ENCODE measurements at regions not wholly inside any gene's neighbourhood (a gene's known extent, or its start where the extent isn't known, plus 50 kb on each side); places are given as distances from the start of the nearest gene placed in this dataset.
"Not testable (repeated sequence)": the region's sequence is repeated elsewhere in the genome, so short reads cannot be mapped to it uniquely, and the experiment has no call there.

GRCh38 chrX:82812902-82813301, 695.2 kb upstream of the POU3F4 start:
- not testable (repeated sequence) for H3K9ac ChIP-seq (ENCODE audit: low read length); H4K8ac ChIP-seq (ENCODE audit: low read depth, low read length); H3K79me2 ChIP-seq (ENCODE audit: control insufficient read depth, insufficient read depth, low read length, poor library complexity); H2BK5ac ChIP-seq (ENCODE audit: low read depth, low read length, poor library complexity); H3K27ac ChIP-seq (ENCODE audit: low read depth, low read length); H3K9me3 ChIP-seq (ENCODE audit: insufficient read depth, low read depth, low read length); H4K12ac ChIP-seq (ENCODE audit: low read depth, low read length); H3K4me1 ChIP-seq (ENCODE audit: control insufficient read depth in 1 of 2, insufficient read depth in 2 of 2, low read length in 2 of 2); H3K4ac ChIP-seq (ENCODE audit: low read depth, low read length); H2AK5ac ChIP-seq (ENCODE audit: low read length); H2BK12ac ChIP-seq (ENCODE audit: low read length); H3K23ac ChIP-seq (ENCODE audit: low read length); H3K36me3 ChIP-seq (ENCODE audit: control insufficient read depth in 1 of 2, insufficient read depth in 2 of 2, low read length in 2 of 2); H3K18ac ChIP-seq (ENCODE audit: low read length); H3K4me2 ChIP-seq (ENCODE audit: low read length); H2BK120ac ChIP-seq (ENCODE audit: insufficient read depth, low read length, poor library complexity); H2AFZ ChIP-seq (ENCODE audit: insufficient read depth, low read length, poor library complexity); H4K91ac ChIP-seq (ENCODE audit: low read depth, low read length); H3K14ac ChIP-seq (ENCODE audit: low read length); H3K79me1 ChIP-seq (ENCODE audit: low read length); H3K27me3 ChIP-seq (ENCODE audit: insufficient read depth, low read length); H3K4me3 ChIP-seq (ENCODE audit: low read depth, low read length); DNase-seq
- WGBS (ENCODE audit: extremely low coverage, insufficient coverage, insufficient read length), result no CpG with 5 or more reads among the region's 5 CpGs

GRCh38 chrX:82813671-82814078, 694.4 kb upstream of the POU3F4 start:
- Histone ChIP-seq H3K79me1 (ENCODE audit: low read length) (no peaks in the 10 kb centered on the region), H4K12ac (ENCODE audit: low read depth, low read length) (no peak overlapping the region), H2AFZ (ENCODE audit: insufficient read depth, low read length, poor library complexity) (no peak overlapping the region), H3K79me2 (ENCODE audit: control insufficient read depth, insufficient read depth, low read length, poor library complexity) (no peaks in the 10 kb centered on the region), H3K27me3 (ENCODE audit: insufficient read depth, low read length) (no peaks in the 10 kb centered on the region), H2BK120ac (ENCODE audit: insufficient read depth, low read length, poor library complexity) (no peak overlapping the region), H3K9me3 (ENCODE audit: insufficient read depth, low read depth, low read length) (no peaks in the 10 kb centered on the region), H3K4me1 (ENCODE audit: control insufficient read depth in 1 of 2, insufficient read depth in 2 of 2, low read length in 2 of 2) (no peaks in the 10 kb centered on the region), H2BK5ac (ENCODE audit: low read depth, low read length, poor library complexity) (no peak overlapping the region), H3K4ac (ENCODE audit: low read depth, low read length) (no peak overlapping the region), H3K27ac (ENCODE audit: low read depth, low read length) (no peak overlapping the region), H3K36me3 (ENCODE audit: control insufficient read depth in 1 of 2, insufficient read depth in 2 of 2, low read length in 2 of 2) (no peaks in the 10 kb centered on the region), H3K23ac (ENCODE audit: low read length) (no peak overlapping the region), H2BK12ac (ENCODE audit: low read length) (no peak overlapping the region), H3K9ac (ENCODE audit: low read length) (no peak overlapping the region), H3K14ac (ENCODE audit: low read length) (no peak overlapping the region), H3K4me2 (ENCODE audit: low read length) (no peak overlapping the region), H4K91ac (ENCODE audit: low read depth, low read length) (no peak overlapping the region), H4K8ac (ENCODE audit: low read depth, low read length) (no peak overlapping the region), H2AK5ac (ENCODE audit: low read length) (no peak overlapping the region), H3K18ac (ENCODE audit: low read length) (no peak overlapping the region), H3K4me3 (ENCODE audit: low read depth, low read length) (no peak overlapping the region)
- DNase-seq, result peak; percentile 40 to 83
- WGBS (ENCODE audit: extremely low coverage, insufficient coverage, insufficient read length), result no CpG with 5 or more reads among the region's 1 CpG

DNA sequence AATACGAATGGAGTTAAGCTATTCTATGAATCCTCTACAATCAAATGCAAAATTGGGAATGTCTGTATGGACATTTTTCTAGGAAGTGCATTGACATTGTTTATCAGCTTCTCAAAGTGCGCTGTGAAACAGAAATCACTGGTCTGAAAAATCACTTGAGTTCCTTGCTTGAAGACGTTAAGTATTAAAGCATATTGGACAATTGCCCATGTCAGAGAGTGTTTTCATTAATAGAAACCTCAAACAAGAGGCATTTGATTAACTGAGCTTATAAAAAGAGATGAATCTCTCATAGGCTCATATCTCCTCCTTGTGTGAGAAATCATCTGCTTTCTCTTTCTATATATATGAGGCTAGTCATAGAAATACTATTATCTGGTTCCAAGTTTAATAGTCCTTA, 692.1 kb upstream of the POU3F4 start:
- Histone ChIP-seq H2AFZ (ENCODE audit: insufficient read depth, low read length, poor library complexity) (no peak overlapping the region), H3K9me3 (ENCODE audit: insufficient read depth, low read depth, low read length) (no peaks in the 10 kb centered on the region), H3K36me3 (ENCODE audit: control insufficient read depth in 1 of 2, insufficient read depth in 2 of 2, low read length in 2 of 2) (no peaks in the 10 kb centered on the region), H3K79me2 (ENCODE audit: control insufficient read depth, insufficient read depth, low read length, poor library complexity) (no peaks in the 10 kb centered on the region), H3K4me1 (ENCODE audit: control insufficient read depth in 1 of 2, insufficient read depth in 2 of 2, low read length in 2 of 2) (no peaks in the 10 kb centered on the region), H3K4ac (ENCODE audit: low read depth, low read length) (no peak overlapping the region), H2BK12ac (ENCODE audit: low read length) (no peak overlapping the region), H4K8ac (ENCODE audit: low read depth, low read length) (no peak overlapping the region), H3K27ac (ENCODE audit: low read depth, low read length) (no peak overlapping the region), H3K14ac (ENCODE audit: low read length) (no peak overlapping the region), H3K4me3 (ENCODE audit: low read depth, low read length) (no peak overlapping the region), H2BK5ac (ENCODE audit: low read depth, low read length, poor library complexity) (no peak overlapping the region), H3K79me1 (ENCODE audit: low read length) (no peaks in the 10 kb centered on the region), H3K9ac (ENCODE audit: low read length) (no peak overlapping the region), H3K23ac (ENCODE audit: low read length) (no peak overlapping the region), H4K91ac (ENCODE audit: low read depth, low read length) (no peak overlapping the region), H3K18ac (ENCODE audit: low read length) (no peak overlapping the region), H3K27me3 (ENCODE audit: insufficient read depth, low read length) (no peaks in the 10 kb centered on the region), H4K12ac (ENCODE audit: low read depth, low read length) (no peak overlapping the region), H2BK120ac (ENCODE audit: insufficient read depth, low read length, poor library complexity) (no peak overlapping the region), H2AK5ac (ENCODE audit: low read length) (no peak overlapping the region), H3K4me2 (ENCODE audit: low read length) (no peak overlapping the region)
- WGBS (ENCODE audit: extremely low coverage, insufficient coverage, insufficient read length), result no CpG with 5 or more reads among the region's 3 CpGs
- no peak for DNase-seq

- no CpG with 5 or more reads among the region's 2 CpGs for WGBS (ENCODE audit: extremely low coverage, insufficient coverage, insufficient read length)
- no peak overlapping the region for H2BK12ac ChIP-seq (ENCODE audit: low read length)
- H4K8ac ChIP-seq (ENCODE audit: low read depth, low read length), result no peak overlapping the region
- H4K91ac ChIP-seq (ENCODE audit: low read depth, low read length), result no peak overlapping the region
- no peak overlapping the region for H2AK5ac ChIP-seq (ENCODE audit: low read length)
- DNase-seq, result peak in 1 of 2 donors; percentile 12
- H2BK5ac ChIP-seq (ENCODE audit: low read depth, low read length, poor library complexity), result no peak overlapping the region
- H2AFZ ChIP-seq (ENCODE audit: insufficient read depth, low read length, poor library complexity), result no peak overlapping the region
- H3K79me1 ChIP-seq (ENCODE audit: low read length), result no peaks in the 10 kb centered on the region
- no peak overlapping the region for H3K27ac ChIP-seq (ENCODE audit: low read depth, low read length)
- no peak overlapping the region for H3K4me2 ChIP-seq (ENCODE audit: low read length)
- H3K9me3 ChIP-seq (ENCODE audit: insufficient read depth, low read depth, low read length), result no peaks in the 10 kb centered on the region
- H3K23ac ChIP-seq (ENCODE audit: low read length), result no peak overlapping the region
- no peaks in the 10 kb centered on the region for H3K4me1 ChIP-seq (ENCODE audit: control insufficient read depth in 1 of 2, insufficient read depth in 2 of 2, low read length in 2 of 2)
- H3K4ac ChIP-seq (ENCODE audit: low read depth, low read length), result no peak overlapping the region
- no peak overlapping the region for H3K9ac ChIP-seq (ENCODE audit: low read length)
- H3K18ac ChIP-seq (ENCODE audit: low read length), result no peak overlapping the region
- H3K79me2 ChIP-seq (ENCODE audit: control insufficient read depth, insufficient read depth, low read length, poor library complexity), result no peaks in the 10 kb centered on the region
- H4K12ac ChIP-seq (ENCODE audit: low read depth, low read length), result no peak overlapping the region
- H3K14ac ChIP-seq (ENCODE audit: low read length), result no peak overlapping the region
- H3K36me3 ChIP-seq (ENCODE audit: control insufficient read depth in 1 of 2, insufficient read depth in 2 of 2, low read length in 2 of 2), result no peaks in the 10 kb centered on the region
- H3K27me3 ChIP-seq (ENCODE audit: insufficient read depth, low read length), result no peaks in the 10 kb centered on the region
- H3K4me3 ChIP-seq (ENCODE audit: low read depth, low read length), result no peak overlapping the region
- H2BK120ac ChIP-seq (ENCODE audit: insufficient read depth, low read length, poor library complexity), result no peak overlapping the region
Measured at GRCh38 chrX:82816562-82816961, 691.5 kb upstream of the POU3F4 start.
